HCT116 (cell line): ENCODE measurements at regions not wholly inside any gene's neighbourhood (a gene's known extent, or its start where the extent isn't known, plus 50 kb on each side); places are given as distances from the start of the nearest gene placed in this dataset.

Source experiments
- ATAC-seq: fragments of 200-7000 bp; cut with Tn5 transposase; 2 replicates; pipeline ENCODE4 v1.9.1; 2020; ENCODE audit warnings: mild to moderate bottlenecking, moderate library complexity
- BruUV-seq: library from RNA; stranded (reverse); fragments of 400-500 nt; replicated peaks from 2 replicates; lab custom pipeline; 2021; lab: Mats Ljungman, UMichigan
- CTCF ChIA-PET: fragments of 300-600 bp; sonication (Branson Sonifier 250); formaldehyde crosslinking; loops from one replicate; lab custom pipeline; 2021; ENCODE audit warnings: antibody characterized with exemption; lab: Charles Lee
- POLR2A ChIA-PET: fragments of 300-600, 350-600 bp; sonication (Branson Sonifier 250); formaldehyde crosslinking; loops from one replicate; lab custom pipeline; 2021; ENCODE audit warnings: antibody characterized with exemption; lab: Charles Lee
- RAD21 ChIA-PET, 2 experiments: fragments of 300-600 bp; sonication (Branson Sonifier 250); formaldehyde crosslinking; loops; one replicate each; lab custom pipeline; 2023; ENCODE audit warnings: low total read pairs in 2 of 2; ENCODE audit not compliant: uncharacterized antibody in 2 of 2, unreplicated experiment in 2 of 2, low non-redundant PET in 1 of 2; lab: Charles Lee
- DNase-seq: peaks from one replicate; pipeline ENCODE4 v3.0.0-alpha.2; 2010; ENCODE audit warnings: low read depth, low spot score
- H2AFZ ChIP-seq: fragments of 200-600 bp; shearing (Covaris generic), sonication (generic); 2 replicates; pipeline ENCODE4 v1.6.1; 2017; ENCODE audit warnings: low read depth, mixed run types, mixed read lengths, antibody characterized with exemption, low read length; ENCODE audit not compliant: poor library complexity, severe bottlenecking
- H3K27ac ChIP-seq: 2 replicates; pipeline ENCODE4 v1.5.1; 2012; ENCODE audit warnings: low read depth, low read length
- H3K27me3 ChIP-seq: fragments of 200-600 bp; sonication (generic); 2 replicates; pipeline ENCODE4 v1.6.1; 2016; ENCODE audit warnings: mixed run types, low read length, mixed read lengths; ENCODE audit not compliant: insufficient read depth
- H3K36me3 ChIP-seq, 2 experiments: fragments of 200-500 bp in 1 of 2; fragments of 200-600 bp in 1 of 2; sonication (Bioruptor generic) in 1 of 2; sonication (generic) in 1 of 2; 2 replicates each; pipeline versions ENCODE4 v1.5.1 to v1.6.1; 2014 to 2016; ENCODE audit warnings: low read length in 2 of 2, inconsistent platforms in 1 of 2, mixed read lengths in 1 of 2, mixed run types in 1 of 2; ENCODE audit not compliant: insufficient read depth in 2 of 2, control insufficient read depth in 1 of 2
- H3K4me1 ChIP-seq, 2 experiments: fragments of 200-600 bp in 1 of 2; sonication (generic) in 1 of 2; 2 replicates each; pipeline versions ENCODE4 v1.5.1 to v1.6.1; 2012 to 2017; ENCODE audit warnings: low read length in 2 of 2, inconsistent platforms in 1 of 2, mild to moderate bottlenecking in 1 of 2, mixed read lengths in 1 of 2, mixed run types in 1 of 2, moderate library complexity in 1 of 2; ENCODE audit not compliant: insufficient read depth in 2 of 2, control insufficient read depth in 1 of 2
- H3K4me2 ChIP-seq: fragments of 200-600 bp; sonication (generic); 2 replicates; pipeline ENCODE4 v1.6.1; 2017; ENCODE audit warnings: mixed run types, low read length, mixed read lengths
- H3K4me3 ChIP-seq, 2 experiments: fragments of 200-600 bp in 1 of 2; sonication (generic) in 1 of 2; replicated peaks in 1 of 2; 2 replicates each; pipeline ENCODE4 v1.5.1; 2011 to 2016; ENCODE audit warnings: low read length in 2 of 2, control low read depth in 1 of 2, low read depth in 1 of 2, mild to moderate bottlenecking in 1 of 2, mixed read lengths in 1 of 2, mixed run types in 1 of 2
- H3K79me2 ChIP-seq: fragments of 200-600 bp; sonication (generic); 2 replicates; pipeline ENCODE4 v1.6.1; 2017; ENCODE audit warnings: mild to moderate bottlenecking, mixed run types, low read length, moderate library complexity, mixed read lengths; ENCODE audit not compliant: insufficient read depth
- H3K9ac ChIP-seq: fragments of 200-600 bp; sonication (generic); 2 replicates; pipeline ENCODE4 v1.6.1; 2016; ENCODE audit warnings: low read length, mixed read lengths
- H3K9me2 ChIP-seq: fragments of 200-600 bp; sonication (generic), shearing (Covaris generic); 2 replicates; pipeline ENCODE4 v1.6.1; 2017; ENCODE audit warnings: mixed run types, mild to moderate bottlenecking, moderate library complexity; ENCODE audit not compliant: insufficient read depth
- H3K9me3 ChIP-seq, 2 experiments: fragments of 200-500 bp in 1 of 2; fragments of 200-600 bp in 1 of 2; sonication (Bioruptor generic) in 1 of 2; sonication (generic) in 1 of 2; 2 replicates each; pipeline ENCODE4 v1.6.1; 2014 to 2017; ENCODE audit warnings: low read length in 2 of 2, mixed read lengths in 2 of 2, inconsistent platforms in 1 of 2, low read depth in 1 of 2, mild to moderate bottlenecking in 1 of 2, mixed run types in 1 of 2, moderate library complexity in 1 of 2; ENCODE audit not compliant: control insufficient read depth in 1 of 2, insufficient read depth in 1 of 2
- H4K20me1 ChIP-seq: fragments of 200-600 bp; sonication (generic), shearing (Covaris generic); 2 replicates; pipeline ENCODE4 v1.6.1; 2017; ENCODE audit warnings: mixed run types, mild to moderate bottlenecking, moderate library complexity; ENCODE audit not compliant: insufficient read depth
- ATF3 ChIP-seq: IDR thresholded peaks from 2 replicates; pipeline ENCODE4 v1.6.1; 2012
- CBX3 ChIP-seq: IDR thresholded peaks from 2 replicates; pipeline ENCODE4 v1.6.1; 2012; ENCODE audit warnings: low read depth
- EGR1 ChIP-seq: IDR thresholded peaks from 2 replicates; pipeline ENCODE4 v1.6.1; 2012; ENCODE audit warnings: low read depth
- ELF1 ChIP-seq: IDR thresholded peaks from 2 replicates; pipeline ENCODE4 v1.6.1; 2012; ENCODE audit warnings: low read depth, borderline replicate concordance
- EZH2 ChIP-seq: fragments of 200-600 bp; sonication (generic); IDR thresholded peaks from 2 replicates; pipeline ENCODE4 v1.6.1; 2017; ENCODE audit warnings: antibody characterized with exemption, mixed run types
- FOSL1 ChIP-seq: IDR thresholded peaks from 2 replicates; pipeline ENCODE4 v1.6.1; 2012; ENCODE audit warnings: low read depth
- JUND ChIP-seq: IDR thresholded peaks from 2 replicates; pipeline ENCODE4 v1.6.1; 2012
- MAX ChIP-seq: IDR thresholded peaks from 2 replicates; pipeline ENCODE4 v1.6.1; 2012
- POLR2A ChIP-seq: IDR thresholded peaks from 2 replicates; pipeline ENCODE4 v1.7.0; 2011; ENCODE audit warnings: borderline replicate concordance; ENCODE audit not compliant: insufficient read depth, insufficient read length; ENCODE audit errors: extremely low read depth
- REST ChIP-seq: IDR thresholded peaks from 2 replicates; pipeline ENCODE4 v1.6.1; 2012; ENCODE audit warnings: low read depth
- SIN3A ChIP-seq: IDR thresholded peaks from 2 replicates; pipeline ENCODE4 v1.6.1; 2012; ENCODE audit warnings: low read depth
- SRF ChIP-seq: IDR thresholded peaks from 2 replicates; pipeline ENCODE4 v1.6.1; 2012; ENCODE audit warnings: low read depth
- TCF7L2 ChIP-seq: IDR thresholded peaks from 2 replicates; pipeline ENCODE4 v1.7.0; 2011; ENCODE audit warnings: borderline replicate concordance, inconsistent platforms; ENCODE audit not compliant: insufficient read depth, insufficient read length; ENCODE audit errors: extremely low read depth
- YY1 ChIP-seq: IDR thresholded peaks from 2 replicates; pipeline ENCODE4 v1.6.1; 2011; ENCODE audit warnings: low read length, low read depth, moderate library complexity, mild to moderate bottlenecking; ENCODE audit not compliant: insufficient replicate concordance; ENCODE audit errors: extremely low read depth
- ZFX ChIP-seq: fragments of 450-650 bp; IDR thresholded peaks from 2 replicates; pipeline ENCODE4 v1.6.1; 2017
- intact Hi-C: fragments of 100-400 bp; cut with micrococcal nuclease; formaldehyde crosslinking; loops from 2 replicates; pipeline ENCODE4 v1.10.0; 2022

- H3K27me3 ChIP-seq: no peaks in the 10 kb centered on the region
- 0 out of 4 replicates have a peak, but pooled peaks cover 0 to 3% of the 10 kb centered on the region in 2 experiments for H3K9me3 ChIP-seq
- TF ChIP-seq EGR1 (no peak), MAX (no peak), JUND (no peak), SIN3A (no peak), ELF1 (no peak), POLR2A (no peak), REST (no peak), CBX3 (no peak), TCF7L2 (no peak), ATF3 (no peak), EZH2 (no peak), FOSL1 (no peak), SRF (no peak), YY1 (no peak), ZFX (no peak)
- TF ChIP-seq, all 23 proteins: peak for 0
- no peaks in the 10 kb centered on the region for H3K79me2 ChIP-seq
- no peaks in the 10 kb centered on the region for H3K36me3 ChIP-seq
- no peak overlapping the region for H2AFZ ChIP-seq
- no peak overlapping the region for H3K4me3 ChIP-seq
- no TSS peak for BruUV-seq
- H3K4me1 ChIP-seq: no peaks in the 10 kb centered on the region
- H4K20me1 ChIP-seq: no peaks in the 10 kb centered on the region
- ATAC-seq (no peak), DNase-seq (no peak)
- CTCF ChIA-PET: no interaction called here
- no peaks in the 10 kb centered on the region for H3K9me2 ChIP-seq
- H3K4me2 ChIP-seq: no peak overlapping the region
- H3K27ac ChIP-seq: no peak overlapping the region
- intact Hi-C loops: no loop called here
- POLR2A ChIA-PET: no interaction called here
- RAD21 ChIA-PET: no interaction called here
- H3K9ac ChIP-seq: no peak overlapping the region
Measured at GRCh38 chr10:57809961-57810360, 457.7 kb downstream of the IPMK start.
